Rectal smooth muscle tissue (tissue), 1 donor: ENCODE measurements at regions not wholly inside any gene's neighbourhood (a gene's known extent, or its start where the extent isn't known, plus 50 kb on each side); places are given as distances from the start of the nearest gene placed in this dataset.
"Not testable (repeated sequence)": the region's sequence is repeated elsewhere in the genome, so short reads cannot be mapped to it uniquely, and the experiment has no call there.

Source experiments
- H3K27ac ChIP-seq: one replicate; pipeline ENCODE4 v1.7.0; 2013; ENCODE audit warnings: low read depth, low read length, inconsistent platforms
- H3K27me3 ChIP-seq: one replicate; pipeline ENCODE4 v1.7.0; 2013; ENCODE audit warnings: low read length; ENCODE audit not compliant: control insufficient read depth, insufficient read depth
- H3K36me3 ChIP-seq: one replicate; pipeline ENCODE4 v1.7.0; 2013; ENCODE audit warnings: low read length; ENCODE audit not compliant: control insufficient read depth, insufficient read depth
- H3K4me1 ChIP-seq: one replicate; pipeline ENCODE4 v1.7.0; 2013; ENCODE audit warnings: low read length; ENCODE audit not compliant: control insufficient read depth, insufficient read depth
- H3K4me3 ChIP-seq: one replicate; pipeline ENCODE4 v1.7.0; 2013; ENCODE audit warnings: low read length
- H3K9ac ChIP-seq: one replicate; pipeline ENCODE4 v1.7.0; 2013; ENCODE audit warnings: low read length

DNA sequence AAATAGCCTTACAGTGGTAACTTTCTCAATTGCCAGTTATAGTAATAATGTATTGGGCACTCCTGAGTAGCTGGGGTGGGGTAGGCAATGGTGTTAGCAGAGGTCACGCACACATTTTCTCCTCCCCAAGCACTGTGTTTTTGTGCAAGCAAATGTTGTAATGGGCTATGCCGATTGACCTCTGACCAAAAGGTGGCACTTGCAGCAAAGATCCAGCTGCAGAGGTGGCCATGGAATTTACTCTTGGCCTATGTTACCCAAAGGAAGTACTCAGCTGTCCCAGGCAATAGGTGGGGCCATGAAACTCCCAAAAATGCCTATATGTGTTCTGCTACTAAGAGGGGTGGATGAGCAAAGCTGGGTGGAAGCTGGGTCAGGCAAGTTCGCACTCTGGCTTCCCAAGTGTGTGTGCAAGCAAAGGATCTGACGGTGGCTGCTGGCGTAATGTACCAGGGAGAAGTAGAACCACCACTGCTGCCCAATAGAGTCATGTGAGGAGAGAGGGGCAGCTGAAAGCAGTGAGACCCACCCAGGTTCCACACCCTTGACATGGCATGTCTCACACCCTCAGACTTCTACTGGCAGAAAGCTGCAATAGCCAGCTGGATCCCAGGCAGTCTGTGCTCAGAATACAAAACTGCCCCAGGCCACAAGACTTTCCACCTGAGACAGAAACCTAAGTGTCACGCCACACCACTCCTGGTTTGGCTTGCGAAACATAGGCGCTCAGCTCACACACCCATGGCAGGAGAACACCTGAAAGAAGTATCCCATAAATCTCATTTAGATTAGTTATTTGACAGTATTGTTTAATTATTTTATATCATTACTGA lies 353.3 kb upstream of the EMCN start:
- Histone ChIP-seq H3K4me1 (no peaks in the 10 kb centered on the region), H3K27me3 (no peaks in the 10 kb centered on the region), H3K4me3 (no peak overlapping the region), H3K36me3 (no peaks in the 10 kb centered on the region), H3K9ac (no peak overlapping the region), H3K27ac (no peak overlapping the region)

DNA sequence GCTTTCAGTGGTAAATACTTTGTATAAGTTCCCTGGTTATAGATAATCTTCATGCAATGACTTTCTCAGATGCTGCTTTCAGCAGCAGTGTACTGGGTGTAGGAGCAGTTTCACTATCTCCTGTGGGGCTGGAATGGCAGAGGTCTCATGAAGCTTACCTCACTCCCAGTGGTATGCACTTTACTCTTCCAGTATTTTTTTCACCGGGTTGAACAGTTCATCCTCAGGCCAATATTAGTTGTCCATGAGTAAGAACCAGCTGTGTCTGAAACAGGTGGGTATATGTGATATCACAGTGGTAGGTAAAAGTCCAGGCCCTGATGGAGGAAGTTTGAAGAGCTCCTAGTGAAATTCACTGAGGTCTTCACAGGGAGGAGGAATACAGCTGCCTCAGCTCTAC lies 351.5 kb upstream of the EMCN start:
- no peak overlapping the region for H3K4me3 ChIP-seq
- no peak overlapping the region for H3K9ac ChIP-seq
- no peaks in the 10 kb centered on the region for H3K4me1 ChIP-seq
- H3K36me3 ChIP-seq, result no peaks in the 10 kb centered on the region
- H3K27me3 ChIP-seq, result no peaks in the 10 kb centered on the region
- H3K27ac ChIP-seq, result no peak overlapping the region

DNA sequence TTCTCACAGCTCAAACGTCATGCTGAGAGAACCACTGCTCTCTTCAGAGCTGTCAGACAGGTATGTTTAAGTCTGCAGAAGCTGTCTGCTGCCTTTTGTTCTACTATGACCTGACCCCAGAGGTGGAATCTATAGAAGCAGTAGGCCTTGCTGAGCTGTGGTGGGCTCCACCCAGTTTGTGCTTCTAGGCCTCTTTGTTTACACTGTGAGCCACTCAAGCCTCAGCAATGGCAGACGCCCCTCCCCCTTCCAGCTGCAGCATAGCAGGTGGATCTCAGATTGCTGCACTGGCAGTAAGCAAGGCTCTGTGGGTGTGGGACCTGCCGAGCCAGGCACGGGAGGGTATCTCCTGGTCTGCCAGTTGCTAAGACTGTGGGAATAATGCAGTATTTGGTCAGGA lies 350.5 kb upstream of the EMCN start:
- H3K4me1 ChIP-seq, H3K36me3 ChIP-seq, H3K4me3 ChIP-seq, H3K9ac ChIP-seq, H3K27ac ChIP-seq, H3K27me3 ChIP-seq: not testable (repeated sequence)

DNA sequence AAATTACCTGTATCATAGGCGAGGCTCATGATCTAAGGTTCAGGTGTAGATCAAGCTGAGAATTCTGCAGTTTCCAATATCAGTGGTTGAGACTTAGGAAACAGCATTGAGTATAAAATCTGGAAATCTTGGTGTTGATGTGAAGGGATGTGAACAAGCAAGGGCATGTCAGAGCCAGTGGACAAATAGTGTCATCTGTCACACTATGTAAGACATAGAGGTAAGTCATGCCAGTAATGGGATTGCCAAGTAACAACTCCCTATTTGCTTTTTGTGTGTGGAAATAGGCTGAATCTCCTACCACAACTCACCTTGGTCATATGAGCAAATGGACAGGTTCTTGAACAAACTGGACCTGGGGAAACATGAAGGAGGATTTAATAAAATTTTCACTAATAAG lies 334.5 kb upstream of the EMCN start:
- Histone ChIP-seq H3K4me1 (no peaks in the 10 kb centered on the region), H3K27ac (no peak overlapping the region)

DNA sequence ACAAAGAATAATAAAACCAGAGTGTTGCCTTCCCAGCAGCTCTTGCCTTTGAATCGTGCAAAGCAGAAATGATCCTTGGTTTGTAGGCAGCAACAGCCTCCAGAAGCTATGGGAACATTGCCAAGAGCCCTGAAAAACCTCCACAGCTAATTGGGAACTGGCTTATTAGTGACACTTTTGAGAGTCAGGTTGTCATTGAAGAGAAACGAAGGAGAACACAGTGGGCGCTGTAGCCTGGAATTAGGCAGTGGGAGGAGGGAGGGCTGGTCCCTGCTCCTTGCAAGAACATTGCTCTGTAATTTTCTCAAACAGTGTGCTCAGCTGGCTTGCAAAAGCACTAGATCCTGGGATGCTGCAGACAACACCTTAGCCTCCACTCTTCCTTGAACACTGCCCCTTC lies 331.5 kb upstream of the EMCN start:
- Histone ChIP-seq H3K27ac (no peak overlapping the region), H3K36me3 (no peaks in the 10 kb centered on the region), H3K4me1 (no peaks in the 10 kb centered on the region), H3K27me3 (no peaks in the 10 kb centered on the region), H3K9ac (no peak overlapping the region), H3K4me3 (no peak overlapping the region)

More for the DNA sequence above, 334.5 kb upstream of the EMCN start:
- Histone ChIP-seq H3K27me3 (no peaks in the 10 kb centered on the region), H3K36me3 (no peaks in the 10 kb centered on the region), H3K9ac (no peak overlapping the region), H3K4me3 (no peak overlapping the region)

DNA sequence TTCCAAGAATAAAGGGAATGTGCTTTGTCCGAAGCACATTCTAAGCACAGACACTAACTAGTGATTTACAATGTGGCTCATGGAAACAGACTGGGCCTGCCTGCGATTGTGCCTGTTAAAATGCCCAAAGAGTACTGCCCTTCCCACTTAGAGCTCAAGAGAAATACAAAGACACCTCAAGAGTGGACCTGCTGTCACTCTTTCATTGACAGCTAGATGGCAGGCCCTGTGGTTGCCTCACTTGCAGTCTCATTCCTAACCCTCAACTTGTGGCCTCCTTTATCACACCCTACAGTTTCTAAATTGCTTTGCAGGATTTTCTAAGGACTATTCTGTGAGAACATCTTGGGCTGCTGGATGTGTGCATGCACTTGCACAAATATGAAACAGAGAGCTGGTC lies 331.0 kb upstream of the EMCN start:
- H3K36me3 ChIP-seq, result no peaks in the 10 kb centered on the region
- no peaks in the 10 kb centered on the region for H3K27me3 ChIP-seq
- no peak overlapping the region for H3K9ac ChIP-seq
- no peak overlapping the region for H3K4me3 ChIP-seq
- H3K27ac ChIP-seq, result no peak overlapping the region
- no peaks in the 10 kb centered on the region for H3K4me1 ChIP-seq

DNA sequence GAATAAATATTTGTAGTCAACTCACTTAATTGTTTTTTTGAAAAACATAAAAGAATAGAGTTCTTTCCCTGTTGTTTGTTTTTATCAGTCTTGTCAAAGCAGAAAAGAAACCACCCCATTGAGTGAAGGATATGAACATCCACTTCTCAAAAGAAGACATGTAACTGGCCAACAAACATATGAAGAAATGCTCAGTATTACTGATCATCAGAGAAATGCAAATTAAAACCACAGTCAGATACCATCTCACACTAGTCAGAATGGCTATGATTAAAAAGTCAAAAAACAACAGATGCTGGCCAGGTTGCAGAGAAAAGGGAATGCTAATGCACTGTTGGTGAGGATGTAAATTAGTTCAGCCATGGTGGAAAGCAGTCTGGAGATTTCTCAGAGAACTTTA lies 326.1 kb upstream of the EMCN start:
- Histone ChIP-seq H3K27ac (no peak overlapping the region), H3K27me3 (no peaks in the 10 kb centered on the region), H3K4me3 (no peak overlapping the region), H3K9ac (no peak overlapping the region), H3K36me3 (no peaks in the 10 kb centered on the region), H3K4me1 (no peaks in the 10 kb centered on the region)

DNA sequence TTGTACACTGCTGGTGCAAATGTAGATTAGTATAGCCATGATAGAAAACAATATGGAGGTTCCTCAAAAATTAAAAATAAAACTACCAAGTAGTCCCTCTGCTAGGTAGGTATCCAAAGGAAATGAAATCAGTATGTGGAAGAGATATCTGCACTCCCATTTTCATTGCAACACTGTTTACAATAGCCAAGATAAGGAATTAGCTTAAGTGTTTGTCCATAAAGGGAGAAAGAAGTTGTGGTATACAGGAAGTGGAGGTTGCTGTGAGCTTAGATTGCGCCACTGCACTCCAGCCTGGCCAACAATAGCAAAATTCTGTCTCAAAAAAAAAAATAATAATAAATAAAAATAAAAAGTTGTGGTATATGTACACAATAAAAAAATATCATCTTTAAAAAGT lies 325.0 kb upstream of the EMCN start:
- H3K4me1 ChIP-seq, result no peaks in the 10 kb centered on the region
- no peak overlapping the region for H3K9ac ChIP-seq
- no peak overlapping the region for H3K27ac ChIP-seq
- H3K27me3 ChIP-seq, result no peaks in the 10 kb centered on the region
- no peaks in the 10 kb centered on the region for H3K36me3 ChIP-seq
- no peak overlapping the region for H3K4me3 ChIP-seq

DNA sequence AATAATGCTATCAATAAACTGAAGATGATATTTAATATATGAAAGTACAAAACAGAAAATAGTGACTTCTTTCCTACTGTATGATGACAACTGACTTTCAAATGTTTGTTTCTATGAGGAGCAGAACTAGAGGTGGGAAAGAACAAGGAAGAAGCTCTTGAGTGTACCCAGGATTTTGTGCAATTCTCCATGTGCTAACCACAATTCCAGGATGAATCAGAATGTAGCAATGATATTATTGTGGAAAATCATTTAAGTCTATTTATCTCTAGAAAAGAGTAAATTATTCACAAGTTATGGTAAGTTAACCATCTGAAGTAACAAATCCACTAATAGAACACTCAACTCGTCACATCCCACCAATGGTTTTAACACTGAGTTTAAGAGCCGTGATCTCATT lies 324.1 kb upstream of the EMCN start:
- Histone ChIP-seq H3K9ac (no peak overlapping the region), H3K4me1 (no peaks in the 10 kb centered on the region), H3K27me3 (no peaks in the 10 kb centered on the region), H3K27ac (no peak overlapping the region), H3K36me3 (no peaks in the 10 kb centered on the region), H3K4me3 (no peak overlapping the region)

DNA sequence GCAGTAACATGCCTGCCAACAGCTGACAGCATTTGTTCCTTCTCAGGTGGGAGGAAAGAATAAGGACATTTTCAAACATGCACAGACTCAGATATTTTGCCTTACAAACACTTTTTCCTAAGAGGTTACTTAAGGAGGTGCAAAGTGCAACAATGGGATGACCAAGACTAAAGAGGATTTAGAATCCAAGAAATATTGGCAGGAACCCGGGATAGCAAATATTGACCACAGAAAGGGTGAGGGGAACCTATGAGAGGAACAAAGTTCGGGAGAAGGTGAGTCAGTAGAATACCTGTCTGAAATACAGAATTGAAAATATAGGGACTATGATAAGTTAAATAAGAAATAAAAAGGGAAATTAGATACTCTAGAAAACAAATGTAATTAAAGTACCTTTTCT lies 321.9 kb upstream of the EMCN start:
- H3K27ac ChIP-seq, result no peak overlapping the region
- H3K4me1 ChIP-seq, result no peaks in the 10 kb centered on the region
- no peak overlapping the region for H3K4me3 ChIP-seq
- no peaks in the 10 kb centered on the region for H3K27me3 ChIP-seq
- no peak overlapping the region for H3K9ac ChIP-seq
- H3K36me3 ChIP-seq, result no peaks in the 10 kb centered on the region

DNA sequence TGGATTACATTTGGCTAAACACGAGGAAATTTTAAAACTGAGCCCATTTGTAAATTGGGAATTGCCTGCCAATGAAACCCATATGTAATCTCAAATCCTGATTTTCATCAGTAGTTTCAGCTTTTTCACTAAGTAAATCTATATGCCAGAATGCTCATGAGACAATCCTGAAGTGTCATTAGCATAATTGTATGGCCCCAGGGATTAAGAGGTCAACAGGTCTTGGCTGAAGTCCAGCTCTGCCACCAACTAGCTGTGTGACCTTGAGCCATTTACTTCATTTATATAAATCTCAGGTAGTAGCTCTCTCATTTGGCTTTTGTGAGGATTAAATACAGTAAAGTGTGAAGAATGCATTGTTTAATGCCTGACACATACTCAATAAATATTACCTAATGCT lies 320.5 kb upstream of the EMCN start:
- Histone ChIP-seq H3K4me3 (no peak overlapping the region), H3K9ac (no peak overlapping the region), H3K27me3 (no peaks in the 10 kb centered on the region), H3K36me3 (no peaks in the 10 kb centered on the region), H3K4me1 (no peaks in the 10 kb centered on the region), H3K27ac (no peak overlapping the region)

DNA sequence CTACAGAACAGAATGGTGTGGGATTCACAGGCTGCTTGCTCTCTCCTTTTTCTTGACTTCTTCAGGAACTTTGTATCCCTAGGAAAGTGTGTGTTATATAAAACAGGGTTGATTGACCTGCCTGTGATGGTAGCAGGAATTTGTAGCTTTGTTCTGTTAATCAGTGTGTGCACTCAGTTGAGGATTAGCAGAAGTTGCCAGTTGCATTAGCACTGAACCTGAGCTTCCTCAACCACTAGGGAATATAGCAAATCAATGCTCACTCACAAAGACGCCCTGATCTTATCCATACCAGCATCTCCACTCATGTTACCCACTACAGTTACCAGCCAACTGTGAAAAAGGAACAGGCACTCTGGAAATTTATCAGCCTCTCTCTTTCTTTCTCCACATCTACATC lies 319.1 kb upstream of the EMCN start:
- H3K9ac ChIP-seq, result no peak overlapping the region
- H3K36me3 ChIP-seq, result no peaks in the 10 kb centered on the region
- no peak overlapping the region for H3K4me3 ChIP-seq
- no peaks in the 10 kb centered on the region for H3K4me1 ChIP-seq
- H3K27ac ChIP-seq, result no peak overlapping the region
- no peaks in the 10 kb centered on the region for H3K27me3 ChIP-seq

DNA sequence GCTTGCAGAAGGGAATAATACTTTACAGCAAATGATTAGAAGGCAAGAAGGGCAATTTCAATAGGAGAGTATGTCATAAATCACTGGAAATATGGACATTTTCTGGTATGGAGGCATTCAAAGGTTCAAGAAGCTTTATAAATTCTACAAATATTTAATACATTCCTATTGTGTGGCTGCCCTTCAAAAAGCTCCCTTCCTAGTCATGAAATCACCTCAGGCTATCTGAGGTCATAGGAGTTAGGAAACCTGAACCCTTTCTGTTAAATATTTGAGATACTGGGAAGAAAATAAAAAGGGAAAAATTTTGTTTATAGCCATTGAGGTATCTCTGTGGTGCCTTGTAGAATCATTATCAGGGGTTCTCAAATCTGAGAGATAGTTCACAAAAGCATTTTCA lies 316.8 kb upstream of the EMCN start:
- Histone ChIP-seq H3K4me1 (no peaks in the 10 kb centered on the region), H3K27me3 (no peaks in the 10 kb centered on the region), H3K4me3 (no peak overlapping the region), H3K27ac (no peak overlapping the region), H3K9ac (no peak overlapping the region), H3K36me3 (no peaks in the 10 kb centered on the region)
